Natural killer cell (primary cell): ENCODE measurements at regions not wholly inside any gene's neighbourhood (a gene's known extent, or its start where the extent isn't known, plus 50 kb on each side); places are given as distances from the start of the nearest gene placed in this dataset.
A peak's percentile ranks its signal among the peaks of the same experiment; 100 is the strongest.

ENCODE experiments used
- ATAC-seq, 3 donors: fragments of 150-1000 bp in 2 of 3; fragments of 200-7000 bp in 1 of 3; cut with Tn5 transposase; 1 replicate in 1 of 3; 2 replicates in 2 of 3; pipeline ENCODE4 v1.10.0; 2021; ENCODE audit warnings: mild to moderate bottlenecking in 2 of 3, moderate library complexity in 2 of 3
- DNase-seq, 2 donors: peaks; one replicate each; pipeline versions ENCODE4 v3.0.0 to v3.0.0-alpha.2; 2013 to 2021; ENCODE audit warnings: mixed read lengths in 1 of 2
- H3K27ac ChIP-seq: one replicate; pipeline ENCODE4 v1.5.1; 2013; ENCODE audit warnings: mild to moderate bottlenecking, low read length
- H3K27me3 ChIP-seq: one replicate; pipeline ENCODE4 v1.6.1; 2013; ENCODE audit warnings: low read length; ENCODE audit not compliant: control insufficient read depth, insufficient read depth
- H3K36me3 ChIP-seq: one replicate; pipeline ENCODE4 v1.6.1; 2013; ENCODE audit warnings: low read length; ENCODE audit not compliant: control insufficient read depth, insufficient read depth
- H3K4me1 ChIP-seq: one replicate; pipeline ENCODE4 v1.6.1; 2013; ENCODE audit warnings: low read length; ENCODE audit not compliant: control insufficient read depth, insufficient read depth
- H3K4me3 ChIP-seq: one replicate; pipeline ENCODE4 v1.5.1; 2013; ENCODE audit warnings: low read length
- H3K9me3 ChIP-seq: one replicate; pipeline ENCODE4 v1.6.1; 2013; ENCODE audit warnings: low read length; ENCODE audit not compliant: control insufficient read depth, insufficient read depth
- H3K27ac Mint-ChIP-seq, 2 donors: one replicate each; pipeline ENCODE4 v1.8.0; 2022; ENCODE audit warnings: mild to moderate bottlenecking in 2 of 2, mixed read lengths in 2 of 2, moderate library complexity in 1 of 2
- H3K27me3 Mint-ChIP-seq, 2 donors: one replicate each; pipeline ENCODE4 v1.8.0; 2022; ENCODE audit warnings: low read depth in 2 of 2, mixed read lengths in 2 of 2
- H3K36me3 Mint-ChIP-seq: one replicate; pipeline ENCODE4 v1.8.0; 2022; ENCODE audit warnings: mixed read lengths
- H3K4me1 Mint-ChIP-seq, 2 donors: one replicate each; pipeline ENCODE4 v1.8.0; 2022; ENCODE audit warnings: mixed read lengths in 2 of 2
- H3K4me3 Mint-ChIP-seq: one replicate; pipeline ENCODE4 v1.8.0; 2022; ENCODE audit warnings: mild to moderate bottlenecking, moderate library complexity, mixed read lengths
- H3K9me3 Mint-ChIP-seq, 2 donors: one replicate each; pipeline ENCODE4 v1.8.0; 2022; ENCODE audit warnings: mixed read lengths in 2 of 2
- WGBS: methylation state at CpG from one replicate; pipeline ENCODE4 v1.1.7; 2013; ENCODE audit warnings: missing lambda C conversion rate; ENCODE audit not compliant: insufficient coverage; 5-methylcytosine and 5-hydroxymethylcytosine counted together
- intact Hi-C: fragments of 100-400 bp; cut with micrococcal nuclease; formaldehyde crosslinking; loops from one replicate; pipeline ENCODE4 v1.14.2; 2022
- TF ChIP-seq, protein P1 (sequence below): fragments of 200-600 bp; IDR thresholded peaks from one replicate; pipeline ENCODE4 v1.8.0; 2022; ENCODE audit warnings: antibody characterized with exemption

DNA sequence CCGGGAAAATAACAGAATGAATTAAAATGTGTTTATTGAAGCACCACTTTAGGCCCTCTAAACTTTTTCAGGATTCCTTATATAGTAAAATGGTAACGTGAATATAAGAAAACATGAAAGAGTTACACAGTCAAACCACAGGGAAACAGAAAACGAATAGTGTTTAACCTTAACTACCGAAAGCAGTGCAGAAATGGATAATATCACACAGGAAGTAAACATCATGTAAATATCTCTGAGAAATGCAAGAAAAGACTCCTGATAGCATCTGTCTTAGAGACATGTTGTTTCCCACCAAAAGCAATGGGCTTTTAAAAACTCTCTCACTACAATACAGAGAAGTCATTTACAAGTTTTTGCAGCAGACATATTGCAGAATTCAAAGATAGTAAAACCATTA, 323.9 kb upstream of the CXXC4 start:
- Mint-ChIP-seq H3K4me3 (no peak overlapping the region), H3K9me3 (no peaks in the 10 kb centered on the region), H3K27ac (peak overlapping the region in 1 of 2 donors; percentile 21), H3K36me3 (no peaks in the 10 kb centered on the region), H3K4me1 (peaks cover 11 to 12% of the 10 kb centered on the region in 2 donors), H3K27me3 (no peaks in the 10 kb centered on the region)
- no peak overlapping the region for H3K4me3 ChIP-seq
- 58% methylated on average over 2 of the region's 4 CpGs for WGBS
- DNase-seq = no peak
- H3K9me3 ChIP-seq = no peaks in the 10 kb centered on the region
- no peak overlapping the region for H3K27ac ChIP-seq
- H3K27me3 ChIP-seq = no peaks in the 10 kb centered on the region
- intact Hi-C loops = no loop called here
- TF ChIP-seq, protein P1, sequence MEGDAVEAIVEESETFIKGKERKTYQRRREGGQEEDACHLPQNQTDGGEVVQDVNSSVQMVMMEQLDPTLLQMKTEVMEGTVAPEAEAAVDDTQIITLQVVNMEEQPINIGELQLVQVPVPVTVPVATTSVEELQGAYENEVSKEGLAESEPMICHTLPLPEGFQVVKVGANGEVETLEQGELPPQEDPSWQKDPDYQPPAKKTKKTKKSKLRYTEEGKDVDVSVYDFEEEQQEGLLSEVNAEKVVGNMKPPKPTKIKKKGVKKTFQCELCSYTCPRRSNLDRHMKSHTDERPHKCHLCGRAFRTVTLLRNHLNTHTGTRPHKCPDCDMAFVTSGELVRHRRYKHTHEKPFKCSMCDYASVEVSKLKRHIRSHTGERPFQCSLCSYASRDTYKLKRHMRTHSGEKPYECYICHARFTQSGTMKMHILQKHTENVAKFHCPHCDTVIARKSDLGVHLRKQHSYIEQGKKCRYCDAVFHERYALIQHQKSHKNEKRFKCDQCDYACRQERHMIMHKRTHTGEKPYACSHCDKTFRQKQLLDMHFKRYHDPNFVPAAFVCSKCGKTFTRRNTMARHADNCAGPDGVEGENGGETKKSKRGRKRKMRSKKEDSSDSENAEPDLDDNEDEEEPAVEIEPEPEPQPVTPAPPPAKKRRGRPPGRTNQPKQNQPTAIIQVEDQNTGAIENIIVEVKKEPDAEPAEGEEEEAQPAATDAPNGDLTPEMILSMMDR = no peak
- no peaks in the 10 kb centered on the region for H3K36me3 ChIP-seq
- no peaks in the 10 kb centered on the region for H3K4me1 ChIP-seq
- peak; percentile 65 to 83 (median 76) for ATAC-seq

DNA sequence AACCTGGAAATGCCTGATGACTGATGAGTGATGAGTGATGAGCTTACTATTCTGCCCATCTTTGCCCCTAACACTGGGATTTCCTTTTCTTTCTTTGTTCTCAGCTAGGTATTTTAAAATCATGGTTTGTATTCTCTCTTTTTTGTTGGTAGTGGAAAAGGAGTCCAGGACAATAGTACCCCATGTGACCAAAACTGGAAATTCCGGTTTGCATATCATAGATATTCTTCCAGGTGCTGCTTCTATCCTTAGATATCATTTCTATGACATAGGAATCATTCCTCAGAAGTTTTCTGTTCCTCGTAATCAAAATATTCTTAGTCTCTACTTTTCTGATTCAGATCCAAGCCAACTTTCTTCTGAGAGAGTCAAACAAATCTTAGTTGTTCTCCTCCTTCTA, 320.5 kb upstream of the TET2 start:
- no peak overlapping the region for H3K4me3 ChIP-seq
- DNase-seq (no peak), ATAC-seq (no peak)
- no peak overlapping the region for H3K27ac Mint-ChIP-seq
- no peaks in the 10 kb centered on the region for H3K4me1 ChIP-seq
- no peaks in the 10 kb centered on the region for H3K4me1 Mint-ChIP-seq
- H3K27me3 ChIP-seq = no peaks in the 10 kb centered on the region
- H3K9me3 Mint-ChIP-seq = peaks cover 3% of the 10 kb centered on the region in 2 donors
- H3K27ac ChIP-seq = no peak overlapping the region
- no peaks in the 10 kb centered on the region for H3K36me3 ChIP-seq
- H3K9me3 ChIP-seq = no peaks in the 10 kb centered on the region
- H3K27me3 Mint-ChIP-seq = peaks cover 0 to 7% of the 10 kb centered on the region in 2 donors
- 74% methylated on average over 2 of the region's 2 CpGs for WGBS
- TF ChIP-seq, protein P1 = no peak
- no peak overlapping the region for H3K4me3 Mint-ChIP-seq
- intact Hi-C loops = no loop called here
- H3K36me3 Mint-ChIP-seq = no peaks in the 10 kb centered on the region

DNA sequence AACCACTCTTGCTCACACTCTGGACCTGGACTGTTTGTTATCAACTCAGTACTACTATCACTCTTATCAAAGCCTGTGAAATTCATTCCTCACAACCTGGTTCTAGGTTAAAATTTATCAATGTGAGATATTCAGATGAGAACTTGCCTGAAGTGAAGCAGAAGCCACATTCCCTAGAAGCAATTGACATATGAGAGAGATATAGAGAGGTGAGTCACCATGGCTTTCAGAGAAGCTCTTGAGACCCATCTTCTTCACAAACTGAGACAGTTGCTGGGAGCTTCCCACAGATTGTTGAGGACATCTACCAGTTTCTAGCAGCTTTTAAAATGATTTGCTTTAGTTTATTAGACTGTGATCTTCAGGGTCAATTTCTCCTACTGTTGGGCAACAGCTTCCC, 316.9 kb upstream of the TET2 start:
- Histone ChIP-seq H3K27me3 (no peaks in the 10 kb centered on the region), H3K4me1 (no peaks in the 10 kb centered on the region), H3K27ac (no peak overlapping the region), H3K36me3 (no peaks in the 10 kb centered on the region), H3K9me3 (no peaks in the 10 kb centered on the region), H3K4me3 (no peak overlapping the region)
- intact Hi-C loops = no loop called here
- Mint-ChIP-seq H3K27me3 (peaks cover 0 to 7% of the 10 kb centered on the region in 2 donors), H3K9me3 (peaks cover 3% of the 10 kb centered on the region in 2 donors), H3K4me3 (no peak overlapping the region), H3K36me3 (no peaks in the 10 kb centered on the region), H3K4me1 (no peaks in the 10 kb centered on the region), H3K27ac (no peak overlapping the region)
- TF ChIP-seq, protein P1 = no peak
- no peak for ATAC-seq
- no peak for DNase-seq

DNA sequence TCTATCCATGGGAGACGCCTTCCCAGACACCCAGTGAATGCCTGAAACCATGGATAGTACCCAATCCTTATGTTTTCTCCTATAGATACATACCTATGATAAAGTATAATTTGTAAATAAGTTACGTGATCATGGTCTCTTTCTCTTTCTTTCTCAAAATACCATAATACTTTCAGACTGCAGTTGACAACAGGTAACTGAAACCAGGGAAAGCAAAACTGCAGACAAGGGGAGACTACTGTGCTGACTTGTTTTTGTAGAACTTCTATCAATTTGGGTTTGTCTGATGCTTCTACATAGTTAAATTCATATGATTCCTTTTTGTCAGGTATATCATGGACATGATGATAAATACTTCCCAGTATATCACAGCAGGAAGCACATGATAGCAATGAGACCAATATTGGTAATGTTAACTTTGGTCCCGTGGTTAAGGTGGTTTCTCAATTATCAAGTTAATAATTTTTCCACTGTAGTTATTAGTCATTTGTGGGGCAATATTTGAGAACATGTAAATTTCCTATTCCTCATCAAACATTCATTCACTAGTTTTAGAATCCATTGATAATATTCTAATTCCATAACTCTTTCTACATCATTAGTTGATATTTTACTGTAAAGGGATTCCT, 298.0 kb upstream of the TET2 start:
- intact Hi-C loops = no loop called here
- H3K27me3 ChIP-seq = no peaks in the 10 kb centered on the region
- H3K27ac Mint-ChIP-seq = no peak overlapping the region
- no peaks in the 10 kb centered on the region for H3K4me1 ChIP-seq
- H3K36me3 Mint-ChIP-seq = no peaks in the 10 kb centered on the region
- H3K9me3 Mint-ChIP-seq = no peaks in the 10 kb centered on the region
- H3K4me3 Mint-ChIP-seq = no peak overlapping the region
- no peaks in the 10 kb centered on the region for H3K36me3 ChIP-seq
- ATAC-seq = no peak
- DNase-seq = no peak
- 80% methylated on average over 1 of the region's 3 CpGs for whole genome bisulfite sequencing
- peaks cover 0 to 9% of the 10 kb centered on the region in 2 donors for H3K27me3 Mint-ChIP-seq
- no peaks in the 10 kb centered on the region for H3K9me3 ChIP-seq
- H3K4me1 Mint-ChIP-seq = no peaks in the 10 kb centered on the region
- TF ChIP-seq, protein P1 = no peak
- no peak overlapping the region for H3K4me3 ChIP-seq
- H3K27ac ChIP-seq = no peak overlapping the region
